K562 (cell line): ENCODE measurements at regions not wholly inside any gene's neighbourhood (a gene's known extent, or its start where the extent isn't known, plus 50 kb on each side); places are given as distances from the start of the nearest gene placed in this dataset.

Experiments used
- ATAC-seq: fragments of 200-7000 bp; cut with Tn5 transposase; 3 replicates; pipeline ENCODE4 v1.9.1; 2020; ENCODE audit warnings: moderate library complexity
- BruUV-seq: library from RNA; stranded (reverse); fragments of 400-500 nt; replicated peaks from 2 replicates; lab custom pipeline; 2021; lab: Mats Ljungman, UMichigan
- CTCF ChIA-PET: fragments of 300-600 bp; formaldehyde crosslinking; extraction: SDS; loops from one replicate; lab custom pipeline; 2021; ENCODE audit warnings: low intra/inter-chr PET ratio; lab: Yijun Ruan, JAX
- POLR2A ChIA-PET: fragments of 300-600, 350-650 bp; sonication (Branson Sonifier 250); formaldehyde crosslinking; extraction: SDS; loops from one replicate; lab custom pipeline; 2021; ENCODE audit warnings: antibody characterized with exemption, inconsistent platforms; lab: Yijun Ruan, JAX
- DNase-seq, 4 experiments: peaks; one replicate each; pipeline versions ENCODE4 v3.0.0 to v3.0.0-alpha.2; 2011 to 2018; ENCODE audit warnings: low spot score in 3 of 4, mixed read lengths in 3 of 4; ENCODE audit errors: extremely low read depth in 1 of 4
- FAIRE-seq: peaks from 2 replicates; lab custom pipeline; 2011; peaks lifted over from hg19 to GRCh38; lab: Jason Lieb, UNC
- H2AFZ ChIP-seq: 2 replicates; pipeline ENCODE4 v1.6.0; 2011; ENCODE audit warnings: low read depth, low read length, control low read depth, inconsistent platforms
- H3K27ac ChIP-seq: fragments of 200-600 bp; 3 replicates; pipeline ENCODE4 v1.8.0; 2011; ENCODE audit warnings: low read depth, mild to moderate bottlenecking, control low read depth, inconsistent platforms, low read length, moderate library complexity, mixed read lengths; ENCODE audit errors: extremely low read depth
- H3K27me3 ChIP-seq, 2 experiments: fragments of 300-600 bp in 1 of 2; 2 replicates in 1 of 2; 3 replicates in 1 of 2; pipeline versions ENCODE4 v1.6.0 to v1.8.0; 2011; ENCODE audit warnings: inconsistent platforms in 2 of 2, low read length in 2 of 2, mild to moderate bottlenecking in 1 of 2, mixed read lengths in 1 of 2, moderate library complexity in 1 of 2; ENCODE audit not compliant: control insufficient read depth in 2 of 2, insufficient read depth in 2 of 2
- H3K36me3 ChIP-seq: fragments of 300-600 bp; 3 replicates; pipeline ENCODE4 v1.8.0; 2011; ENCODE audit warnings: mild to moderate bottlenecking, low read length, inconsistent platforms; ENCODE audit not compliant: control insufficient read depth, insufficient read depth
- H3K4me1 ChIP-seq, 2 experiments: fragments of 200-600 bp in 1 of 2; replicated peaks in 1 of 2; 2 replicates in 1 of 2; 3 replicates in 1 of 2; pipeline versions ENCODE4 v1.5.1 to v1.8.0; 2011; ENCODE audit warnings: inconsistent platforms in 2 of 2, low read length in 2 of 2, mild to moderate bottlenecking in 1 of 2, mixed read lengths in 1 of 2, moderate library complexity in 1 of 2; ENCODE audit not compliant: control insufficient read depth in 2 of 2, insufficient read depth in 2 of 2
- H3K4me2 ChIP-seq: 2 replicates; pipeline ENCODE4 v1.6.1; 2011; ENCODE audit warnings: low read length, control low read depth, inconsistent platforms, mixed read lengths; ENCODE audit not compliant: insufficient read depth
- H3K4me3 ChIP-seq: fragments of 200-600 bp; sonication (generic), shearing (Covaris generic); 2 replicates; pipeline ENCODE4 v1.5.1; 2016; ENCODE audit warnings: control low read depth, inconsistent platforms
- H3K79me2 ChIP-seq: fragments of 200-600 bp; 3 replicates; pipeline ENCODE4 v1.8.0; 2011; ENCODE audit warnings: low read length, inconsistent platforms; ENCODE audit not compliant: control insufficient read depth, insufficient read depth
- H3K9ac ChIP-seq, 2 experiments: 2 replicates each; pipeline versions ENCODE4 v1.6.0 to v1.6.1; 2011; ENCODE audit warnings: low read depth in 2 of 2, low read length in 2 of 2, control low read depth in 1 of 2, inconsistent platforms in 1 of 2, mild to moderate bottlenecking in 1 of 2, mixed read lengths in 1 of 2; ENCODE audit not compliant: insufficient read depth in 1 of 2
- H3K9me1 ChIP-seq: one replicate; pipeline ENCODE4 v1.6.0; 2011; ENCODE audit warnings: inconsistent platforms, mild to moderate bottlenecking, low read length, moderate library complexity; ENCODE audit not compliant: control insufficient read depth, insufficient read depth
- H3K9me3 ChIP-seq: replicated peaks from 2 replicates; pipeline ENCODE4 v1.5.1; 2011; ENCODE audit warnings: low read depth, low read length, inconsistent platforms; ENCODE audit not compliant: control insufficient read depth, insufficient read depth
- H4K20me1 ChIP-seq: replicated peaks from 2 replicates; pipeline ENCODE4 v1.6.1; 2011; ENCODE audit warnings: low read length, inconsistent platforms, mixed read lengths; ENCODE audit not compliant: control insufficient read depth, insufficient read depth
- BRD4 ChIP-seq: fragments of 200-600 bp; sonication (generic); IDR thresholded peaks from 2 replicates; pipeline ENCODE4 v1.6.1; 2017; ENCODE audit warnings: inconsistent platforms
- CBFA2T3 ChIP-seq: fragments of 450-650 bp; IDR thresholded peaks from 2 replicates; pipeline ENCODE4 v1.6.1; 2017
- CHD1 ChIP-seq: fragments of 200-600 bp; sonication (generic); IDR thresholded peaks from one replicate; pipeline ENCODE4 v1.6.1; 2012; ENCODE audit warnings: mild to moderate bottlenecking, moderate library complexity, low read length, inconsistent platforms
- JUND ChIP-seq, 2 experiments: IDR thresholded peaks; 2 replicates in 1 of 2; 3 replicates in 1 of 2; pipeline ENCODE4 v1.6.1; 2011; ENCODE audit warnings: borderline replicate concordance in 2 of 2, low read depth in 2 of 2, low read length in 2 of 2, improper control_type of control experiment in 1 of 2, missing biosample characterization in 1 of 2, missing genetic modification characterization in 1 of 2, missing genetic modification reagents in 1 of 2
- TAF7 ChIP-seq: fragments of 450-650 bp; IDR thresholded peaks from 2 replicates; pipeline ENCODE4 v1.6.1; 2016; ENCODE audit warnings: missing genetic modification characterization, missing compliant biosample characterization
- TARDBP ChIP-seq: fragments of 450-650 bp; IDR thresholded peaks from 2 replicates; pipeline ENCODE4 v1.6.1; 2016
- ZKSCAN8 ChIP-seq: fragments of 200-800 bp; sonication (Bioruptor generic); IDR thresholded peaks from 2 replicates; pipeline ENCODE4 v1.6.1; 2016; ENCODE audit warnings: missing genetic modification characterization, missing compliant biosample characterization
- ZMIZ1 ChIP-seq, 2 experiments: fragments of 150-350 bp in 1 of 2; IDR thresholded peaks; 2 replicates each; pipeline ENCODE4 v1.6.1; 2012 to 2016; ENCODE audit warnings: low read depth in 2 of 2, low read length in 2 of 2, mild to moderate bottlenecking in 1 of 2, moderate library complexity in 1 of 2
- ZNF143 ChIP-seq: sonication (generic); formaldehyde crosslinking; IDR thresholded peaks from 2 replicates; pipeline ENCODE4 v1.9.0; 2022; ENCODE audit warnings: mild to moderate bottlenecking, missing genetic modification reagents
- ZNF431 ChIP-seq: sonication (generic); formaldehyde crosslinking; IDR thresholded peaks from 2 replicates; pipeline ENCODE4 v1.8.0; 2022; ENCODE audit warnings: mild to moderate bottlenecking, missing genetic modification reagents
- ZNF57 ChIP-seq: fragments of 450-650 bp; formaldehyde crosslinking; IDR thresholded peaks from 2 replicates; pipeline ENCODE4 v1.4.0; 2020; ENCODE audit warnings: mild to moderate bottlenecking, moderate library complexity
- ZNF77 ChIP-seq: fragments of 250-450 bp; sonication (Bioruptor Pico); IDR thresholded peaks from 2 replicates; pipeline ENCODE4 v1.5.0; 2020
- WGBS: fragments of 100-300 bp; shearing (Covaris generic); methylation state at CpG from one replicate; pipeline ENCODE4 v1.1.6; 2016; ENCODE audit warnings: low coverage, mixed read lengths; ENCODE audit not compliant: insufficient coverage; ENCODE audit errors: missing lambda C conversion rate; 5-methylcytosine and 5-hydroxymethylcytosine counted together
- in situ Hi-C: fragments of 300-500 bp; cut with MboI; formaldehyde crosslinking; loops from 4 replicates; pipeline ENCODE4 v1.15.0; 2018; ENCODE audit warnings: inconsistent platforms, mixed read lengths
- intact Hi-C: fragments of 100-400 bp; cut with micrococcal nuclease; formaldehyde crosslinking; loops from 2 replicates; pipeline ENCODE4 v1.14.2; 2022

- DNase-seq (no peak), ATAC-seq (no peak), FAIRE-seq (no peak)
- H4K20me1 ChIP-seq: no peaks in the 10 kb centered on the region
- no peaks in the 10 kb centered on the region for H3K9me1 ChIP-seq
- no peaks in the 10 kb centered on the region for H3K79me2 ChIP-seq
- no peak overlapping the region for H3K4me3 ChIP-seq
- POLR2A ChIA-PET: no interaction called here
- H3K4me1 ChIP-seq: no peaks in the 10 kb centered on the region
- intact Hi-C loops (no loop called here), in situ Hi-C loops (no loop called here)
- no TSS peak for BruUV-seq
- H3K27me3 ChIP-seq: no peaks in the 10 kb centered on the region
- no peak overlapping the region for H2AFZ ChIP-seq
- WGBS: no CpG with 5 or more reads among the region's 1 CpG
- no peak overlapping the region for H3K9ac ChIP-seq
- no peak overlapping the region for H3K27ac ChIP-seq
- H3K4me2 ChIP-seq: no peak overlapping the region
- H3K9me3 ChIP-seq: no peaks in the 10 kb centered on the region; the same call in 1 of the 2 replicates
- no peaks in the 10 kb centered on the region for H3K36me3 ChIP-seq
- TF ChIP-seq ZNF143 (no peak), TARDBP (no peak), CHD1 (no peak), ZNF77 (CRISPR knock-in tag) (no peak), ZNF431 (CRISPR knock-in tag) (no peak), ZNF57 (CRISPR knock-in tag) (no peak), ZKSCAN8 (CRISPR knock-in tag) (no peak), BRD4 (no peak), TAF7 (tag) (no peak), CBFA2T3 (no peak), JUND (IDR thresholded peaks at IDR 0.05; ENCODE audit: borderline replicate concordance, low read depth, low read length) (no peak), JUND (tag; IDR thresholded peaks at IDR 0.05; ENCODE audit: borderline replicate concordance, low read depth, low read length) (no peak), ZMIZ1 (IDR thresholded peaks at IDR 0.05; ENCODE audit: low read depth in 2 of 2, low read length in 2 of 2) (no peak)
- CTCF ChIA-PET: no interaction called here
Observed at GRCh38 chr21:16583556-16583955, 853.8 kb downstream of the USP25 start.
